Smooth muscle cell of the brain vasculature (primary cell): ENCODE measurements at regions not wholly inside any gene's neighbourhood (a gene's known extent, or its start where the extent isn't known, plus 50 kb on each side); places are given as distances from the start of the nearest gene placed in this dataset.
A peak's percentile ranks its signal among the peaks of the same experiment; 100 is the strongest.
"Not testable (repeated sequence)": the region's sequence is repeated elsewhere in the genome, so short reads cannot be mapped to it uniquely, and the experiment has no call there.

Experiments used
- DNase-seq: peaks from one replicate; pipeline ENCODE4 v3.0.0-alpha.2; 2012; ENCODE audit warnings: low read depth, low spot score

- DNase-seq, result no peak
These were observed 124.3 kb upstream of the IGF1R start for GRCh38 chr15:98523912-98524662.

- no peak for DNase-seq
These were observed 123.3 kb upstream of the IGF1R start for GRCh38 chr15:98524838-98525660.

- no peak for DNase-seq
These were observed 122.7 kb upstream of the IGF1R start for GRCh38 chr15:98525661-98526001.

- DNase-seq, result no peak
These were observed 122.2 kb upstream of the IGF1R start for GRCh38 chr15:98526094-98526493.

- DNase-seq, result no peak
These were observed 120.2 kb upstream of the IGF1R start for GRCh38 chr15:98528046-98528725.

GRCh38 chr15:98529205-98530145 is 118.9 kb upstream of the IGF1R start:
- DNase-seq, result no peak

GRCh38 chr15:98530570-98530969 is 117.8 kb upstream of the IGF1R start:
- DNase-seq, result no peak

- no peak for DNase-seq
These were observed 116.3 kb upstream of the IGF1R start for GRCh38 chr15:98532063-98532462.

- DNase-seq, result no peak
These were observed 111.4 kb upstream of the IGF1R start for GRCh38 chr15:98536976-98537375.

- no peak for DNase-seq
These were observed 110.8 kb upstream of the IGF1R start for GRCh38 chr15:98537516-98538060.

GRCh38 chr15:98541519-98541918 is 106.8 kb upstream of the IGF1R start:
- DNase-seq, result no peak

GRCh38 chr15:98543237-98543636 is 105.1 kb upstream of the IGF1R start:
- no peak for DNase-seq

- DNase-seq, result no peak
These were observed 102.0 kb upstream of the IGF1R start for GRCh38 chr15:98546329-98546728.

- no peak for DNase-seq
These were observed 101.1 kb upstream of the IGF1R start for GRCh38 chr15:98547275-98547674.

GRCh38 chr15:98547741-98548138 is 100.6 kb upstream of the IGF1R start:
- DNase-seq, result no peak

GRCh38 chr15:98548139-98548971 is 100.0 kb upstream of the IGF1R start:
- peak; percentile 28 for DNase-seq

- DNase-seq, result no peak
These were observed 99.3 kb upstream of the IGF1R start for GRCh38 chr15:98549003-98549402.

GRCh38 chr15:98549741-98550140 is 98.6 kb upstream of the IGF1R start:
- no peak for DNase-seq

GRCh38 chr15:98550363-98550762 is 98.0 kb upstream of the IGF1R start:
- not testable (repeated sequence) for DNase-seq

- DNase-seq, result no peak
These were observed 96.3 kb upstream of the IGF1R start for GRCh38 chr15:98551936-98552562.
